ENCODE measurements at regions not wholly inside any gene's neighbourhood (a gene's known extent, or its start where the extent isn't known, plus 50 kb on each side); places are given as distances from the start of the nearest gene placed in this dataset.

DNA sequence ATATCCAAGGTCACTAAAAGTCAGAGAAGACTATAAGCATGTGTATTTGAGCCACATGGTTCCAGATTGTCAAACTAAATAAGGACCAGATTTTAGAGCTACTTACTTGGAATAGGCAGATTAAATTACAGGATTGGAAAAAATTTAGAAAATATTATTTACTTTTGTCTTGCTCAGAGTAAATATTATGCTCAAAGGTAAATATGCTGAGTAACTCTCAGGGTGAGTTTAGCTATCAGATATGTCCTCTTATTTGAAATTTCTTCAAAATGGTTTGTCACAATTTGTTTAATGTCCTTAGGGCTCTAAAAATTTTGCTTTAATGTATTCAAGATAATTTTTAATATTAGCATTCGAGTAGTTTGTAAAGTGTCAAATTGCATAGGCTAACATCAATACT, 2455.2 kb downstream of the PCDH9 start:
- ATAC-seq, result no peak
- Histone ChIP-seq H3K9me3 (no peaks in the 10 kb centered on the region), H3K27ac (no peak overlapping the region), H3K27me3 (no peaks in the 10 kb centered on the region), H3K36me3 (no peaks in the 10 kb centered on the region), H3K4me1 (no peaks in the 10 kb centered on the region), H3K4me3 (no peak overlapping the region)
- intact Hi-C loops (cut with DNase I; ENCODE audit: low total_unique reads) (no loop called here), in situ Hi-C loops (cut with MboI; ENCODE audit: low sequenced_read_pairs in 4 of 4) (no loop called here)
- TF ChIP-seq, protein P1, sequence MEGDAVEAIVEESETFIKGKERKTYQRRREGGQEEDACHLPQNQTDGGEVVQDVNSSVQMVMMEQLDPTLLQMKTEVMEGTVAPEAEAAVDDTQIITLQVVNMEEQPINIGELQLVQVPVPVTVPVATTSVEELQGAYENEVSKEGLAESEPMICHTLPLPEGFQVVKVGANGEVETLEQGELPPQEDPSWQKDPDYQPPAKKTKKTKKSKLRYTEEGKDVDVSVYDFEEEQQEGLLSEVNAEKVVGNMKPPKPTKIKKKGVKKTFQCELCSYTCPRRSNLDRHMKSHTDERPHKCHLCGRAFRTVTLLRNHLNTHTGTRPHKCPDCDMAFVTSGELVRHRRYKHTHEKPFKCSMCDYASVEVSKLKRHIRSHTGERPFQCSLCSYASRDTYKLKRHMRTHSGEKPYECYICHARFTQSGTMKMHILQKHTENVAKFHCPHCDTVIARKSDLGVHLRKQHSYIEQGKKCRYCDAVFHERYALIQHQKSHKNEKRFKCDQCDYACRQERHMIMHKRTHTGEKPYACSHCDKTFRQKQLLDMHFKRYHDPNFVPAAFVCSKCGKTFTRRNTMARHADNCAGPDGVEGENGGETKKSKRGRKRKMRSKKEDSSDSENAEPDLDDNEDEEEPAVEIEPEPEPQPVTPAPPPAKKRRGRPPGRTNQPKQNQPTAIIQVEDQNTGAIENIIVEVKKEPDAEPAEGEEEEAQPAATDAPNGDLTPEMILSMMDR (IDR thresholded peaks at IDR 0.05 in 4 of 5, conservative IDR thresholded peaks at IDR 0.05 in 1 of 5), result no peak
- TF ChIP-seq POLR2A (IDR thresholded peaks at IDR 0.05), result no peak
- no peak for DNase-seq

DNA sequence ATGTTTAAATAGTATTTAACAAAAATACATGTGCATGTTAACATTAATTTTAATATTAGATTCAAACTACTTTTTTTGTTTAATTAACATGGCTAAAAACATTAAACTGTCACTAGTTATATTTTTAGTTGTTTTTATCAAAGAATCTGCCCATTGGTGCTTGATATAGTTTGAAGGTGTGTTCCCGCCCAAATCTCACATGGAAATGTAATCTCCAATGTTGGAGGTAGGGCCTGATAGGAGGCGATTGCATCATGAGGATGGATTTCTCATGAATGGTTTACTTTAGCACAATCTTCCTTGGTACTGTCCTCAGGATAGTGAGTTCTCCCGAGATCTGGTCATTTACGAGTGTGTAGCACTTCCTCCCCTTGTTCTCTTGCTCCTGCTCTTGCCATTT, 2459.4 kb downstream of the PCDH9 start:
- Histone ChIP-seq H3K36me3 (no peaks in the 10 kb centered on the region), H3K27me3 (no peaks in the 10 kb centered on the region), H3K4me1 (no peaks in the 10 kb centered on the region), H3K9me3 (no peaks in the 10 kb centered on the region), H3K27ac (no peak overlapping the region), H3K4me3 (no peak overlapping the region)
- TF ChIP-seq POLR2A (IDR thresholded peaks at IDR 0.05), result no peak
- TF ChIP-seq, protein P1 (IDR thresholded peaks at IDR 0.05 in 4 of 5, conservative IDR thresholded peaks at IDR 0.05 in 1 of 5), result no peak
- no peak for DNase-seq
- in situ Hi-C loops (cut with MboI; ENCODE audit: low sequenced_read_pairs in 4 of 4), result no loop called here
- no peak for ATAC-seq
- intact Hi-C loops (cut with DNase I; ENCODE audit: low total_unique reads), result no loop called here

DNA sequence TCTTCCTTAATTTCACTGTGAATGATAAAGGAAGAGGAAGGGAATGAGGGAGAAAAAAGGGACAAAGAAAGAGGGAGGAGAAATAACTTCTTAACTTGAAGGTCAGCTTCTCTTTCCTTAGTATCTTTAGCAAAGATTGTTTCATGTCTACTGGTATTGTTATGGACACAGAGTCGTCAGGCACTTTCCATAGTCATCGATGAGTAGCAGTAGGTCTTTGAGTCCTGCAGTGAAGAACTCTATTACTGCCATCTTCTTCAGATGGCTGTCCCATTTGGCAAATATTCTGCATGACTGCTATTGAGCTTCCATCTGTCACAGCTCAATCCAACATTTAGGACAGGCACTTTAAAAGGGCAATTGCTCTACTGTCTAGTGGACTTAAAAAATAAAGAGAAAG, 2463.1 kb downstream of the PCDH9 start:
- H3K27ac ChIP-seq, result no peak overlapping the region
- in situ Hi-C loops (cut with MboI; ENCODE audit: low sequenced_read_pairs in 4 of 4), result no loop called here

DNA sequence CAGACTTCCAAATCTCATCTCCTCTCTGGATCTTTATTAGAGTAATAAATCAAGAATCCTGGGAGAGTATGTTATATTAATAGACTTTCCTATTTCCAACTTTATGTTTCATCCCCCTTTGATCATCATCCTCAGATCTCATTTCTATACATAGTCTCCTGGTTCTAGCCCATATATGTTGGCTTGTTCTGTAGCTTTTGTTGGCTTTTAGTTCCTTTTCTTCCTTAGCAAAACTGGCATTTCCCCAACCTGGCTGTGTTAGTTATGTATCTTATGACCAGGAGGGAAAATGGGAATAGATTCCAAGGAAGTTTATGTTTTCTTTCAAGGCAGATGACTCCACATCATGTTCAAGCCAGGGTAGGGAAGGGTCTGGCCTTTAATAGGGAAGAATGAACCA, 2464.5 kb downstream of the PCDH9 start:
- Histone ChIP-seq H3K9me3 (no peaks in the 10 kb centered on the region), H3K27ac (no peak overlapping the region), H3K4me3 (no peak overlapping the region), H3K27me3 (no peaks in the 10 kb centered on the region), H3K4me1 (no peaks in the 10 kb centered on the region), H3K36me3 (no peaks in the 10 kb centered on the region)
- ATAC-seq, result no peak
- intact Hi-C loops (cut with DNase I; ENCODE audit: low total_unique reads), result no loop called here
- TF ChIP-seq, protein P1 (IDR thresholded peaks at IDR 0.05 in 4 of 5, conservative IDR thresholded peaks at IDR 0.05 in 1 of 5), result no peak
- no peak for TF ChIP-seq POLR2A (IDR thresholded peaks at IDR 0.05)
- no peak for DNase-seq
- in situ Hi-C loops (cut with MboI; ENCODE audit: low sequenced_read_pairs in 4 of 4), result no loop called here

More for the DNA sequence above, 2463.1 kb downstream of the PCDH9 start:
- no peak overlapping the region for H3K4me3 ChIP-seq
- H3K27me3 ChIP-seq, result no peaks in the 10 kb centered on the region
- no peaks in the 10 kb centered on the region for H3K36me3 ChIP-seq
- no peak for DNase-seq
- TF ChIP-seq POLR2A (IDR thresholded peaks at IDR 0.05), result no peak
- TF ChIP-seq, protein P1 (IDR thresholded peaks at IDR 0.05 in 4 of 5, conservative IDR thresholded peaks at IDR 0.05 in 1 of 5), result no peak
- intact Hi-C loops (cut with DNase I; ENCODE audit: low total_unique reads), result no loop called here
- H3K4me1 ChIP-seq, result no peaks in the 10 kb centered on the region
- H3K9me3 ChIP-seq, result no peaks in the 10 kb centered on the region
- ATAC-seq, result no peak

DNA sequence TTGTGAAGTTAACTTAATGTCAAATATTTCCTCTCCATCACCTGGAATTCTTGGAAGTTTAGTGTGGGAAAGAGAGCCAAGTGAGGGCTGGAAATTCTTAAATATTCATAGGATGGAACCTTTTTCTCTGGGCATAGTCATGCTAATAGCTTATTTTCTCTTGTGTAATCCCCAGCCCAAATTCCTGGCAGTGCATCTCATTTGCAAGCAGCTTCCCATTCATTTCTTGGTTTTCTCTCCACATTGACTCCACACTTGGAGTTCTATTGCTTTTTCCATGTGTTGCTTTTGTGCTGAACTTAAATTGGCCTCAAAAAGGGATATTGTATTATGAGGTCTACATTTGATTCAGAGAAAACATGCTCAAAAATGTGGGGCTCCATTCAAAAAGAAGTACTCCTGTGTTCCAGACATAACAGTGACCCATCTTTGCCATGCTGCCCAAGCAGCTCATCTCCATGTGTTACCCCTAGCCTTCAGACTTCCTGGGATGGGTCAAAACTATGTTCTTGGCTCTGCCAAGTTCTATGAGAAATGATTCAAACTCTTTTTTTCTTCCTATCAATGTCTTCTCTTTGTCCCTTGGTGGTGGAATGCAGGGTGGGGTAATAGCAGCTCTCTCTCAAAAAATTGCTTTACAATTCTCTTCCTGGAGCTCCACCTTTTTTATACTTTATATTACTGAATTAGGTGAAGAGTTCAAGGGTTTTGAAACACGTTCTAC, 2471.5 kb downstream of the PCDH9 start:
- in situ Hi-C loops (cut with MboI; ENCODE audit: low sequenced_read_pairs in 4 of 4) (no loop called here), intact Hi-C loops (cut with DNase I; ENCODE audit: low total_unique reads) (no loop called here)
- no peak overlapping the region for H3K4me3 ChIP-seq
- H3K9me3 ChIP-seq, result no peaks in the 10 kb centered on the region
- H3K36me3 ChIP-seq, result no peaks in the 10 kb centered on the region
- TF ChIP-seq POLR2A (IDR thresholded peaks at IDR 0.05), result no peak
- TF ChIP-seq, protein P1 (IDR thresholded peaks at IDR 0.05 in 4 of 5, conservative IDR thresholded peaks at IDR 0.05 in 1 of 5), result no peak
- DNase-seq, result no peak
- no peaks in the 10 kb centered on the region for H3K4me1 ChIP-seq
- no peaks in the 10 kb centered on the region for H3K27me3 ChIP-seq
- ATAC-seq, result no peak
- no peak overlapping the region for H3K27ac ChIP-seq

All from gastrocnemius medialis (tissue), 4 donors.